ENCODE measurements at regions not wholly inside any gene's neighbourhood (a gene's known extent, or its start where the extent isn't known, plus 50 kb on each side); places are given as distances from the start of the nearest gene placed in this dataset.

- H3K36me3 ChIP-seq (ENCODE audit: control insufficient read depth, insufficient read depth, low read length): no peaks in the 10 kb centered on the region
- no peaks in the 10 kb centered on the region for H3K27me3 ChIP-seq (ENCODE audit: control insufficient read depth, insufficient read depth, low read length)
- no TSS peak for BruUV-seq (replicated peaks)
- ATAC-seq (no peak), DNase-seq (ENCODE audit: low read depth, low spot score) (no peak)
- in situ Hi-C loops (cut with HindIII; ENCODE audit: low pct_unique_long_range_greater_than_20kb, low sequenced_read_pairs) (no loop called here), intact Hi-C loops (cut with micrococcal nuclease; ENCODE audit: unreplicated experiment) (no loop called here)
- POLR2A ChIA-PET: no interaction called here
- H3K9me3 ChIP-seq (ENCODE audit: control insufficient read depth, insufficient read depth, low read depth, low read length): no peaks in the 10 kb centered on the region
- H3K27ac ChIP-seq (ENCODE audit: low read length): no peak overlapping the region
- H3K4me1 ChIP-seq (ENCODE audit: control insufficient read depth, insufficient read depth, low read length): no peaks in the 10 kb centered on the region
- no peak for TF ChIP-seq REST (IDR thresholded peaks at IDR 0.05; ENCODE audit: insufficient read depth in 1 of 2, low read depth in 2 of 2, low read length in 1 of 2)
- no peak for TF ChIP-seq SIN3A (IDR thresholded peaks at IDR 0.05; ENCODE audit: borderline replicate concordance, insufficient read depth, low read depth, low read length)
- no peak for TF ChIP-seq TCF7L2 (IDR thresholded peaks at IDR 0.05; ENCODE audit: low read depth, low read length)
- TF ChIP-seq POLR2AphosphoS5 (IDR thresholded peaks at IDR 0.05; ENCODE audit: low read depth, low read length): no peak
- no peak for TF ChIP-seq CTCF (IDR thresholded peaks at IDR 0.05)
- CTCF ChIA-PET: no interaction called here
- no peak overlapping the region for H3K4me3 ChIP-seq (ENCODE audit: low read depth in 2 of 2, low read length in 2 of 2)
Measured at GRCh38 chr2:82289446-82289845, 1984.9 kb upstream of the LRRTM1 start.

- H3K4me1 ChIP-seq (ENCODE audit: control insufficient read depth, insufficient read depth, low read length): no peaks in the 10 kb centered on the region
- H3K4me3 ChIP-seq (ENCODE audit: low read depth in 2 of 2, low read length in 2 of 2): no peak overlapping the region
- DNase-seq (ENCODE audit: low read depth, low spot score): no peak
- BruUV-seq (replicated peaks): no TSS peak
- TF ChIP-seq TCF7L2 (IDR thresholded peaks at IDR 0.05; ENCODE audit: low read depth, low read length) (no peak), REST (IDR thresholded peaks at IDR 0.05; ENCODE audit: insufficient read depth in 1 of 2, low read depth in 2 of 2, low read length in 1 of 2) (no peak), POLR2AphosphoS5 (IDR thresholded peaks at IDR 0.05; ENCODE audit: low read depth, low read length) (no peak), SIN3A (IDR thresholded peaks at IDR 0.05; ENCODE audit: borderline replicate concordance, insufficient read depth, low read depth, low read length) (no peak), CTCF (IDR thresholded peaks at IDR 0.05) (no peak)
- no peak for ATAC-seq
- intact Hi-C loops (cut with micrococcal nuclease; ENCODE audit: unreplicated experiment): no loop called here
- H3K27ac ChIP-seq (ENCODE audit: low read length): no peak overlapping the region
- in situ Hi-C loops (cut with HindIII; ENCODE audit: low pct_unique_long_range_greater_than_20kb, low sequenced_read_pairs): no loop called here
- ChIA-PET CTCF (no interaction called here), POLR2A (no interaction called here)
- H3K27me3 ChIP-seq (ENCODE audit: control insufficient read depth, insufficient read depth, low read length): no peaks in the 10 kb centered on the region
- H3K9me3 ChIP-seq (ENCODE audit: control insufficient read depth, insufficient read depth, low read depth, low read length): no peaks in the 10 kb centered on the region
- H3K36me3 ChIP-seq (ENCODE audit: control insufficient read depth, insufficient read depth, low read length): no peaks in the 10 kb centered on the region
Measured at GRCh38 chr2:82283075-82283474, 1978.5 kb upstream of the LRRTM1 start.

Data from Panc1 (cell line).